Liver (tissue), 8 donors: ENCODE measurements at regions not wholly inside any gene's neighbourhood (a gene's known extent, or its start where the extent isn't known, plus 50 kb on each side); places are given as distances from the start of the nearest gene placed in this dataset.

Experiments
- DNase-seq: peaks from one replicate; pipeline ENCODE4 v3.0.0-alpha.2; 2017; ENCODE audit warnings: low spot score
- H3K27ac ChIP-seq, 2 donors: one replicate each; pipeline ENCODE4 v1.7.0; 2013; ENCODE audit warnings: inconsistent platforms in 2 of 2, low read length in 2 of 2, control low read depth in 1 of 2, low read depth in 1 of 2, mild to moderate bottlenecking in 1 of 2
- H3K27me3 ChIP-seq, 4 donors: one replicate each; pipeline versions ENCODE4 v1.6.1 to v1.7.0; 2013; ENCODE audit warnings: low read length in 3 of 4, inconsistent platforms in 1 of 4, mild to moderate bottlenecking in 1 of 4, moderate library complexity in 1 of 4; ENCODE audit not compliant: control insufficient read depth in 4 of 4, insufficient read depth in 4 of 4
- H3K36me3 ChIP-seq, 4 donors: one replicate each; pipeline versions ENCODE4 v1.6.1 to v1.7.0; 2013; ENCODE audit warnings: low read length in 3 of 4, mild to moderate bottlenecking in 3 of 4, low read depth in 1 of 4, moderate library complexity in 1 of 4; ENCODE audit not compliant: control insufficient read depth in 4 of 4, insufficient read depth in 3 of 4
- H3K4me1 ChIP-seq, 4 donors: one replicate each; pipeline versions ENCODE4 v1.6.1 to v1.7.0; 2013; ENCODE audit warnings: low read length in 3 of 4, mild to moderate bottlenecking in 3 of 4, moderate library complexity in 1 of 4; ENCODE audit not compliant: control insufficient read depth in 4 of 4, insufficient read depth in 4 of 4
- H3K4me3 ChIP-seq, 3 donors: one replicate each; pipeline versions ENCODE4 v1.6.1 to v1.7.0; 2013; ENCODE audit warnings: low read length in 3 of 3, control low read depth in 1 of 3, low read depth in 1 of 3, mild to moderate bottlenecking in 1 of 3
- H3K9ac ChIP-seq, 2 donors: one replicate each; pipeline ENCODE4 v1.7.0; 2013; ENCODE audit warnings: low read length in 2 of 2, mild to moderate bottlenecking in 2 of 2, moderate library complexity in 2 of 2, control low read depth in 1 of 2, low read depth in 1 of 2
- H3K9me3 ChIP-seq, 4 donors: one replicate each; pipeline versions ENCODE4 v1.6.1 to v1.7.0; 2013; ENCODE audit warnings: low read length in 3 of 4; ENCODE audit not compliant: control insufficient read depth in 4 of 4
- EGR1 ChIP-seq, 2 donors: IDR thresholded peaks; 2 replicates each; pipeline ENCODE4 v1.6.1; 2016 to 2018; ENCODE audit warnings: antibody characterized with exemption in 2 of 2, low read depth in 2 of 2
- FOXA1 ChIP-seq: IDR thresholded peaks from 2 replicates; pipeline ENCODE4 v1.6.1; 2016; ENCODE audit warnings: antibody characterized with exemption
- FOXA2 ChIP-seq: IDR thresholded peaks from 2 replicates; pipeline ENCODE4 v1.6.1; 2016; ENCODE audit warnings: antibody characterized with exemption
- GABPA ChIP-seq, 2 donors: IDR thresholded peaks in 1 of 2; conservative IDR thresholded peaks in 1 of 2; 2 replicates each; pipeline ENCODE4 v1.6.1; 2016; ENCODE audit warnings: antibody characterized with exemption in 2 of 2, mild to moderate bottlenecking in 1 of 2, moderate library complexity in 1 of 2
- HNF4A ChIP-seq, 2 donors: conservative IDR thresholded peaks; 2 replicates each; pipeline ENCODE4 v1.6.1; 2016; ENCODE audit warnings: antibody characterized with exemption in 2 of 2, mild to moderate bottlenecking in 2 of 2
- JUND ChIP-seq, 2 donors: IDR thresholded peaks; 2 replicates each; pipeline ENCODE4 v1.6.1; 2016; ENCODE audit warnings: antibody characterized with exemption in 2 of 2
- NR2F2 ChIP-seq: IDR thresholded peaks from 2 replicates; pipeline ENCODE4 v1.6.1; 2016; ENCODE audit warnings: antibody characterized with exemption
- RAD21 ChIP-seq, 2 donors: IDR thresholded peaks; 2 replicates each; pipeline ENCODE4 v1.6.1; 2016; ENCODE audit warnings: antibody characterized with exemption in 2 of 2, mild to moderate bottlenecking in 2 of 2
- RXRA ChIP-seq, 2 donors: IDR thresholded peaks; 2 replicates each; pipeline ENCODE4 v1.6.1; 2017 to 2018; ENCODE audit warnings: antibody characterized with exemption in 2 of 2, mild to moderate bottlenecking in 1 of 2
- SP1 ChIP-seq: IDR thresholded peaks from 2 replicates; pipeline ENCODE4 v1.6.1; 2018; ENCODE audit warnings: antibody characterized with exemption, mild to moderate bottlenecking
- TAF1 ChIP-seq: conservative IDR thresholded peaks from 2 replicates; pipeline ENCODE4 v1.6.1; 2016; ENCODE audit warnings: antibody characterized with exemption, mild to moderate bottlenecking
- YY1 ChIP-seq: IDR thresholded peaks from 2 replicates; pipeline ENCODE4 v1.6.1; 2016; ENCODE audit warnings: antibody characterized with exemption, mild to moderate bottlenecking
- WGBS: extraction: QIAGEN DNeasy Blood & Tissue Kit; methylation state at CpG from one replicate; pipeline ENCODE4 v1.1.7; 2013; 5-methylcytosine and 5-hydroxymethylcytosine counted together
- TF ChIP-seq, protein P1 (sequence below): fragments of 150-350 bp; IDR thresholded peaks from 2 replicates; pipeline ENCODE4 v1.5.1; 2017; ENCODE audit warnings: improper control_type of control experiment, low read depth, low read length; ENCODE audit not compliant: missing input control
- TF ChIP-seq, protein P2 (sequence below): IDR thresholded peaks from 2 replicates; pipeline ENCODE4 v1.6.1; 2016; ENCODE audit warnings: antibody characterized with exemption, mild to moderate bottlenecking
- TF ChIP-seq, protein P3 (sequence below): IDR thresholded peaks from 2 replicates; pipeline ENCODE4 v1.6.1; 2016; ENCODE audit warnings: antibody characterized with exemption
- TF ChIP-seq, protein P4 (sequence below): IDR thresholded peaks from 2 replicates; pipeline ENCODE4 v1.6.1; 2016; ENCODE audit warnings: antibody characterized with exemption
- TF ChIP-seq, protein P5 (sequence below): IDR thresholded peaks from 2 replicates; pipeline ENCODE4 v1.6.1; 2016; ENCODE audit warnings: antibody characterized with exemption
- donor health status: healthy.
- donor health status: healthy.
- donor health status: healthy.
- donor health status: healthy.
- donor health status: healthy.

DNA sequence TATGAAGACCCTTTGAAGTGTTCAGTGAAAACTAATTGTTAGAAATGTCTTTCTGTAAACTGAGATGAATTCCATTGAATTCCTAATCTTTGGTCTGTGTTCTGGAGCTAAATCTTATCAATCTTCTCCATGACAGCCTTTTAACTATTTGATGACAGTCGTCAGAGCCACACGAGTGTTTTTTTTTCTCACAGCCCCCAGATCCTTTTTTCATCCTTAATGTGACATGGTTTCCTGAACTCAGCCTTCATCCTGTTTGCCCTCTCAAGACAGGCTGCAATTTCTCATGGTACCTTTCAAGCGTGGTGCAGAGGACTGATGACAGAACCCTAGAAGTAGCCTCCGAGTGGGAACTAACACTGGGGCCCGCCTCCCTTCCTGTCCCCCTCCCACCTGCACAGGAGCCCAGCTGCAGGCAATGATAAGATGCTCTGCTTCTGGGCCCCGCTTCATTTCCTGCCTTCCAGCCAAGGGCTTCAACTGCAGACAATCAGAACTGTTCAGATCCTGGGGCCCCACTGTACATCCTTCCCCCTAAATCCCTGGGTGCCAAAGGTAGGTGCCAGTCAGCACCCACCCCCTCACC lies 114.6 kb upstream of the VAV3 start:
- H3K4me3 ChIP-seq = no peak overlapping the region
- TF ChIP-seq GABPA (IDR thresholded peaks at IDR 0.05 in 1 of 2, conservative IDR thresholded peaks at IDR 0.05 in 1 of 2) = no peak
- no peak for TF ChIP-seq YY1
- TF ChIP-seq RXRA (IDR thresholded peaks at IDR 0.05) = no peak
- TF ChIP-seq, protein P1, sequence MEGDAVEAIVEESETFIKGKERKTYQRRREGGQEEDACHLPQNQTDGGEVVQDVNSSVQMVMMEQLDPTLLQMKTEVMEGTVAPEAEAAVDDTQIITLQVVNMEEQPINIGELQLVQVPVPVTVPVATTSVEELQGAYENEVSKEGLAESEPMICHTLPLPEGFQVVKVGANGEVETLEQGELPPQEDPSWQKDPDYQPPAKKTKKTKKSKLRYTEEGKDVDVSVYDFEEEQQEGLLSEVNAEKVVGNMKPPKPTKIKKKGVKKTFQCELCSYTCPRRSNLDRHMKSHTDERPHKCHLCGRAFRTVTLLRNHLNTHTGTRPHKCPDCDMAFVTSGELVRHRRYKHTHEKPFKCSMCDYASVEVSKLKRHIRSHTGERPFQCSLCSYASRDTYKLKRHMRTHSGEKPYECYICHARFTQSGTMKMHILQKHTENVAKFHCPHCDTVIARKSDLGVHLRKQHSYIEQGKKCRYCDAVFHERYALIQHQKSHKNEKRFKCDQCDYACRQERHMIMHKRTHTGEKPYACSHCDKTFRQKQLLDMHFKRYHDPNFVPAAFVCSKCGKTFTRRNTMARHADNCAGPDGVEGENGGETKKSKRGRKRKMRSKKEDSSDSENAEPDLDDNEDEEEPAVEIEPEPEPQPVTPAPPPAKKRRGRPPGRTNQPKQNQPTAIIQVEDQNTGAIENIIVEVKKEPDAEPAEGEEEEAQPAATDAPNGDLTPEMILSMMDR = no peak
- no peak for TF ChIP-seq TAF1
- no peak for TF ChIP-seq SP1
- TF ChIP-seq, protein P2, sequence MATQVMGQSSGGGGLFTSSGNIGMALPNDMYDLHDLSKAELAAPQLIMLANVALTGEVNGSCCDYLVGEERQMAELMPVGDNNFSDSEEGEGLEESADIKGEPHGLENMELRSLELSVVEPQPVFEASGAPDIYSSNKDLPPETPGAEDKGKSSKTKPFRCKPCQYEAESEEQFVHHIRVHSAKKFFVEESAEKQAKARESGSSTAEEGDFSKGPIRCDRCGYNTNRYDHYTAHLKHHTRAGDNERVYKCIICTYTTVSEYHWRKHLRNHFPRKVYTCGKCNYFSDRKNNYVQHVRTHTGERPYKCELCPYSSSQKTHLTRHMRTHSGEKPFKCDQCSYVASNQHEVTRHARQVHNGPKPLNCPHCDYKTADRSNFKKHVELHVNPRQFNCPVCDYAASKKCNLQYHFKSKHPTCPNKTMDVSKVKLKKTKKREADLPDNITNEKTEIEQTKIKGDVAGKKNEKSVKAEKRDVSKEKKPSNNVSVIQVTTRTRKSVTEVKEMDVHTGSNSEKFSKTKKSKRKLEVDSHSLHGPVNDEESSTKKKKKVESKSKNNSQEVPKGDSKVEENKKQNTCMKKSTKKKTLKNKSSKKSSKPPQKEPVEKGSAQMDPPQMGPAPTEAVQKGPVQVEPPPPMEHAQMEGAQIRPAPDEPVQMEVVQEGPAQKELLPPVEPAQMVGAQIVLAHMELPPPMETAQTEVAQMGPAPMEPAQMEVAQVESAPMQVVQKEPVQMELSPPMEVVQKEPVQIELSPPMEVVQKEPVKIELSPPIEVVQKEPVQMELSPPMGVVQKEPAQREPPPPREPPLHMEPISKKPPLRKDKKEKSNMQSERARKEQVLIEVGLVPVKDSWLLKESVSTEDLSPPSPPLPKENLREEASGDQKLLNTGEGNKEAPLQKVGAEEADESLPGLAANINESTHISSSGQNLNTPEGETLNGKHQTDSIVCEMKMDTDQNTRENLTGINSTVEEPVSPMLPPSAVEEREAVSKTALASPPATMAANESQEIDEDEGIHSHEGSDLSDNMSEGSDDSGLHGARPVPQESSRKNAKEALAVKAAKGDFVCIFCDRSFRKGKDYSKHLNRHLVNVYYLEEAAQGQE = no peak
- TF ChIP-seq, protein P3, sequence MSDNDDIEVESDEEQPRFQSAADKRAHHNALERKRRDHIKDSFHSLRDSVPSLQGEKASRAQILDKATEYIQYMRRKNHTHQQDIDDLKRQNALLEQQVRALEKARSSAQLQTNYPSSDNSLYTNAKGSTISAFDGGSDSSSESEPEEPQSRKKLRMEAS = no peak
- no peak for TF ChIP-seq JUND (IDR thresholded peaks at IDR 0.05)
- TF ChIP-seq, protein P4, sequence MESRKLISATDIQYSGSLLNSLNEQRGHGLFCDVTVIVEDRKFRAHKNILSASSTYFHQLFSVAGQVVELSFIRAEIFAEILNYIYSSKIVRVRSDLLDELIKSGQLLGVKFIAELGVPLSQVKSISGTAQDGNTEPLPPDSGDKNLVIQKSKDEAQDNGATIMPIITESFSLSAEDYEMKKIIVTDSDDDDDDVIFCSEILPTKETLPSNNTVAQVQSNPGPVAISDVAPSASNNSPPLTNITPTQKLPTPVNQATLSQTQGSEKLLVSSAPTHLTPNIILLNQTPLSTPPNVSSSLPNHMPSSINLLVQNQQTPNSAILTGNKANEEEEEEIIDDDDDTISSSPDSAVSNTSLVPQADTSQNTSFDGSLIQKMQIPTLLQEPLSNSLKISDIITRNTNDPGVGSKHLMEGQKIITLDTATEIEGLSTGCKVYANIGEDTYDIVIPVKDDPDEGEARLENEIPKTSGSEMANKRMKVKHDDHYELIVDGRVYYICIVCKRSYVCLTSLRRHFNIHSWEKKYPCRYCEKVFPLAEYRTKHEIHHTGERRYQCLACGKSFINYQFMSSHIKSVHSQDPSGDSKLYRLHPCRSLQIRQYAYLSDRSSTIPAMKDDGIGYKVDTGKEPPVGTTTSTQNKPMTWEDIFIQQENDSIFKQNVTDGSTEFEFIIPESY = no peak
- TF ChIP-seq, protein P5, sequence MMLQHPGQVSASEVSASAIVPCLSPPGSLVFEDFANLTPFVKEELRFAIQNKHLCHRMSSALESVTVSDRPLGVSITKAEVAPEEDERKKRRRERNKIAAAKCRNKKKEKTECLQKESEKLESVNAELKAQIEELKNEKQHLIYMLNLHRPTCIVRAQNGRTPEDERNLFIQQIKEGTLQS = no peak
- TF ChIP-seq NR2F2 = no peak
- TF ChIP-seq FOXA1 = no peak
- TF ChIP-seq FOXA2 = no peak
- TF ChIP-seq EGR1 (IDR thresholded peaks at IDR 0.05; ENCODE audit: low read depth in 2 of 2) = no peak
- no peak for TF ChIP-seq RAD21 (IDR thresholded peaks at IDR 0.05)
- TF ChIP-seq HNF4A (conservative IDR thresholded peaks at IDR 0.05) = no peak
- no peaks in the 10 kb centered on the region for H3K9me3 ChIP-seq
- no peak overlapping the region for H3K9ac ChIP-seq
- no peaks in the 10 kb centered on the region for H3K36me3 ChIP-seq
- no peak for DNase-seq
- H3K27me3 ChIP-seq = peaks cover 0 to 4% (median 0%) of the 10 kb centered on the region in 4 donors
- WGBS = 26% methylated on average over 6 of the region's 6 CpGs
- no peaks in the 10 kb centered on the region for H3K4me1 ChIP-seq
- H3K27ac ChIP-seq = no peak overlapping the region
